ENCODE measurements at regions not wholly inside any gene's neighbourhood (a gene's known extent, or its start where the extent isn't known, plus 50 kb on each side); places are given as distances from the start of the nearest gene placed in this dataset.

- DNase-seq (ENCODE audit: low read depth in 2 of 2), result peak in 1 of 2 donors; percentile 94
- H3K79me2 ChIP-seq (ENCODE audit: control insufficient read depth, insufficient read depth, low read length), result no peaks in the 10 kb centered on the region
- no peak overlapping the region for H2AFZ ChIP-seq (ENCODE audit: low read length)
- no peak overlapping the region for H3K4me3 ChIP-seq (replicated peaks in 1 of 4; ENCODE audit: control extremely low read depth in 1 of 4, insufficient read depth in 1 of 4, low read depth in 3 of 4, low read length in 4 of 4)
- H3K9ac ChIP-seq (ENCODE audit: insufficient read depth, low read length), result no peak overlapping the region
- H3K36me3 ChIP-seq (ENCODE audit: control insufficient read depth, insufficient read depth, low read length), result no peaks in the 10 kb centered on the region
- no peaks in the 10 kb centered on the region for H4K20me1 ChIP-seq (ENCODE audit: control insufficient read depth, extremely low read depth, insufficient read depth, low read length)
- no peaks in the 10 kb centered on the region for H3K9me3 ChIP-seq (ENCODE audit: control insufficient read depth, insufficient read depth, low read depth, low read length)
- no peak overlapping the region for H3K27ac ChIP-seq (ENCODE audit: insufficient read depth, low read length)
- no peaks in the 10 kb centered on the region for H3K4me1 ChIP-seq (ENCODE audit: control insufficient read depth, extremely low read depth, insufficient read depth, low read length)
- TF ChIP-seq EZH2 (IDR thresholded peaks at IDR 0.05; ENCODE audit: low read length, missing control alignments) (no peak), CTCF (conservative IDR thresholded peaks at IDR 0.05 in 1 of 2, IDR thresholded peaks at IDR 0.05 in 1 of 2; ENCODE audit: low read depth in 1 of 2, low read length in 2 of 2) (no peak)
- no peak overlapping the region for H3K4me2 ChIP-seq (ENCODE audit: extremely low read depth, insufficient read depth, low read length)
- H3K27me3 ChIP-seq (ENCODE audit: control insufficient read depth, insufficient read depth, low read length), result no peaks in the 10 kb centered on the region
Observed at GRCh38 chr16:65510850-65511249, 389.0 kb upstream of the CDH11 start.

GRCh38 chr16:65510241-65510640, 388.4 kb upstream of the CDH11 start:
- TF ChIP-seq EZH2 (IDR thresholded peaks at IDR 0.05; ENCODE audit: low read length, missing control alignments) (no peak), CTCF (conservative IDR thresholded peaks at IDR 0.05 in 1 of 2, IDR thresholded peaks at IDR 0.05 in 1 of 2; ENCODE audit: low read depth in 1 of 2, low read length in 2 of 2) (no peak)
- Histone ChIP-seq H3K9ac (ENCODE audit: insufficient read depth, low read length) (no peak overlapping the region), H3K4me1 (ENCODE audit: control insufficient read depth, extremely low read depth, insufficient read depth, low read length) (no peaks in the 10 kb centered on the region), H3K4me3 (replicated peaks in 1 of 4; ENCODE audit: control extremely low read depth in 1 of 4, insufficient read depth in 1 of 4, low read depth in 3 of 4, low read length in 4 of 4) (no peak overlapping the region), H2AFZ (ENCODE audit: low read length) (no peak overlapping the region), H3K4me2 (ENCODE audit: extremely low read depth, insufficient read depth, low read length) (no peak overlapping the region), H3K9me3 (ENCODE audit: control insufficient read depth, insufficient read depth, low read depth, low read length) (no peaks in the 10 kb centered on the region), H3K27ac (ENCODE audit: insufficient read depth, low read length) (no peak overlapping the region), H3K27me3 (ENCODE audit: control insufficient read depth, insufficient read depth, low read length) (no peaks in the 10 kb centered on the region), H3K79me2 (ENCODE audit: control insufficient read depth, insufficient read depth, low read length) (no peaks in the 10 kb centered on the region), H3K36me3 (ENCODE audit: control insufficient read depth, insufficient read depth, low read length) (no peaks in the 10 kb centered on the region), H4K20me1 (ENCODE audit: control insufficient read depth, extremely low read depth, insufficient read depth, low read length) (no peaks in the 10 kb centered on the region)
- no peak for DNase-seq (ENCODE audit: low read depth in 2 of 2)

- no peak for TF ChIP-seq EZH2 (IDR thresholded peaks at IDR 0.05; ENCODE audit: low read length, missing control alignments)
- no peak for TF ChIP-seq CTCF (conservative IDR thresholded peaks at IDR 0.05 in 1 of 2, IDR thresholded peaks at IDR 0.05 in 1 of 2; ENCODE audit: low read depth in 1 of 2, low read length in 2 of 2)
- no peak for DNase-seq (ENCODE audit: low read depth in 2 of 2)
- no peak overlapping the region for H3K4me3 ChIP-seq (replicated peaks in 1 of 4; ENCODE audit: control extremely low read depth in 1 of 4, insufficient read depth in 1 of 4, low read depth in 3 of 4, low read length in 4 of 4)
Observed at GRCh38 chr16:65509172-65509571, 387.3 kb upstream of the CDH11 start.

More at GRCh38 chr16:65509172-65509571, 387.3 kb upstream of the CDH11 start:
- Histone ChIP-seq H4K20me1 (ENCODE audit: control insufficient read depth, extremely low read depth, insufficient read depth, low read length) (no peaks in the 10 kb centered on the region), H3K4me1 (ENCODE audit: control insufficient read depth, extremely low read depth, insufficient read depth, low read length) (no peaks in the 10 kb centered on the region), H3K9me3 (ENCODE audit: control insufficient read depth, insufficient read depth, low read depth, low read length) (no peaks in the 10 kb centered on the region), H2AFZ (ENCODE audit: low read length) (no peak overlapping the region), H3K79me2 (ENCODE audit: control insufficient read depth, insufficient read depth, low read length) (no peaks in the 10 kb centered on the region), H3K4me2 (ENCODE audit: extremely low read depth, insufficient read depth, low read length) (no peak overlapping the region), H3K27ac (ENCODE audit: insufficient read depth, low read length) (no peak overlapping the region), H3K9ac (ENCODE audit: insufficient read depth, low read length) (no peak overlapping the region), H3K27me3 (ENCODE audit: control insufficient read depth, insufficient read depth, low read length) (no peaks in the 10 kb centered on the region), H3K36me3 (ENCODE audit: control insufficient read depth, insufficient read depth, low read length) (no peaks in the 10 kb centered on the region)
